NCI-H187 treated with DMSO at 0.1 percent for 48 hours (cell line): ENCODE measurements at regions not wholly inside any gene's neighbourhood (a gene's known extent, or its start where the extent isn't known, plus 50 kb on each side); places are given as distances from the start of the nearest gene placed in this dataset.
A peak's percentile ranks its signal among the peaks of the same experiment; 100 is the strongest.

Experiments used
- DNase-seq: peaks from one replicate; lab custom pipeline; 2025; lab: John Stamatoyannopoulos, UW

DNA sequence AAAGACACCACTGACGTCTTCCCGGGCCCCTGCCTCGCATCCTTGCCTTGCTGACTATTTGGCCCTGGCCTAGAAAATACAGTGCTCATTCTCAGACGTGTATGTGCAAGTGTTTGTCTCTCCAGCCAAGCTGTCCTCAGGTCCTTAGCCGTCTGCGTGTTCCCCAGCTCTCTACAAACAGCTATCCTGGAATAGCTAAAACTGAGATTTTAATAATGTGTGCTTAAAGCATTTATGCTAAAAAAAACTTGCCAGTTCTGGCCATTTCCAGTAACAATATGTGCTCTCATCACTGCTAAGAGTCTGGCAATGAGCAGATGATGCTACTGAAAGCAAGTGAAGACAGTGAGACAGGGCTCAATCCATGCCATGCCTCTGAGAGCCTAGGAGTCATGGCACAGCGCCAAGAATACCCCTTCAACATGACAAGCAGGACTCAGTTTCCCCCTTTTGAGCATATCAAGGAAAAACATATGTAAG lies 55.7 kb downstream of the IRF2BP2 start:
- no peak for DNase-seq

DNA sequence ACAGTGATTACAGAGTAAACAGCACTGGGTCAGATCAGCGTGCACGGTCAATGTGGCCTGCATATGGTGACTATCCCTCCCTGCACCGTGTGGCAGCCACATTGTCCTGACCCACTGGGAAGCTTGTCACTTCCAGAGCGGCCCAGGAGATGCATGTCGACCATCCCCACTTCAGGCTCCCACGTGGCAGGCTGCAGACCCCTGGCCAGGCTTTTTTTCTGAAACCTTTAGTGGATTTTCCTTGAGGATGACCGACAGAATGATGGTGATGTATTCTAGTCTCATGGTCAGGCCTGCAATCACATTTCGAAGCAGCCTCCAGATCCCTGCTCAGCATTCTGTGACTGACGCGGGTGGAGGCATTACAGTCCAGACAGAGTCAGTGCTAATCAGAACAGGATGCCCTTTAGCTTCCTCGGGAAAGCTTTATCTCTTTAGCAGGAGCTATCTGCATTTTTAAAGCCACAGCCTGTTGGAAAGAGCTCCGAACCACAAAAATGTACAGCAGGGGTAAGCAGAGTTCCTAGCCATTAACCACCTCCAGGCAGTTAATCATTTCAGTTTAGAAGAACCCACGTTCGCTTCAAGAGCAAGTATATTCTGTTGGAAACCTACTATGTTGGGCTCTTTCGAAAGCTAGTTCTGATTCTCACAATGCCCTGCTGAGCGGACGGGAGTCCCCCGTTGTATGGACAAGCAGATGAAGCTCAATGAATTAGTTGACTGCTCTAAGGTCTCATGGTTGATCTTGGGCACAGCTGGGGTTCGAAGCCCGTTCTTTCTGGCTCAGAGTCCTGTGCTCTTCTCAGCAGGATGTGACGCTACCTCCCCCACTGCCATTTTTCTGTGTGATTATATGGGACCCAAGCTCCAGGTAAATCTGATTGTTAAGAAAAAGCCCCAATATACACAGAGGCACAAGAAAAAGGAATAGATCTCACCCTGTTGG lies 56.5 kb downstream of the IRF2BP2 start:
- DNase-seq, result no peak

DNA sequence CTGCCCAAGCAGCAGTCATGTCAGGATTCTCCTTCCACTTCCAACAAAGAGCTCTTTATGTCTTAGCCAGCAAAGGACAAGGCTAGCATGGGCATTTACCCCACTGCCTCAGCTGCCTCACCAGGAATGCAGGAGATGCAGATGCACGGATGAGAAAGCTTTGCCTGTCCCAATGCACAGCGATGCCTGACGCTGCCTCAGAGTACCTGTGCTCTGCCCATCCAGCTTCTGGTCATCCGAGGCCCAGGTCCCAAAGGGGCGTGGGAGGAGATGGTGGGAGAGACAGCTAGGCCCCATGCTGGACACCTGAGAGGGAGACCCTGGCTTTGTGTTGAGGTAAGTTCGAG lies 59.0 kb downstream of the IRF2BP2 start:
- DNase-seq, result no peak

DNA sequence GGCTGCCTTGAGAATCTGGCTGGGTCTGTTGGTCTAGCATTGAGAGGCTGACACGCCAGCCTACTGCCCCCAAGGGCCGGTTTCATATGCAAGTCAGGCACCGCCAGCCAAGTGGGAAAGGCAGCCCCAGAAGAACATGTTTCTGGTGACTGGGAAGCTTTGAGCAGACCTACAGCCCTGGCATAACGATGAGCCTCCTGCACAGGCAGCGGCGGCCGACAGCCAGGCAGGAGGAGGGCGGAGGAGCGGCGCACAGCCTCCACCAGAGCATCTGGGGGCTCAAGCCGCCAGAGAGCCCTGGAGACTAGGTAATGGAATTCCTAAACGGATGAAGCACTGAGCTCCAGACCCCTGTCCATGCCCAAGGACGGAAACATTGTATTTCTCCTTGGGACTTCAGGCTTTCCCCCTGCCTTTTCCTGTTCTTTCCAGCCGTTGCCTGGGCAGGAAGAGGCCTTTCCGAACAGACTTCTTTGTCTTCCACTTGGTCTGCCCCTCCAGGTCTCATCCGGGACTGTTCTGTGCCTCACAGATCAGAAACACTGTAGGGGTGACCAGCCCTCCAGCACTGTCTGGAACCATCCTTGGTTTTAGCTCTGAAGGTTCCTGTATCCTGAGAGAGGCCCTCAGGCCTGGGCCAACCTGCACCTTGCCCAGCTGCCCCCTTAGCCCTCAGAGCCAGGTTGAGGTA lies 59.5 kb downstream of the IRF2BP2 start:
- DNase-seq, result no peak

DNA sequence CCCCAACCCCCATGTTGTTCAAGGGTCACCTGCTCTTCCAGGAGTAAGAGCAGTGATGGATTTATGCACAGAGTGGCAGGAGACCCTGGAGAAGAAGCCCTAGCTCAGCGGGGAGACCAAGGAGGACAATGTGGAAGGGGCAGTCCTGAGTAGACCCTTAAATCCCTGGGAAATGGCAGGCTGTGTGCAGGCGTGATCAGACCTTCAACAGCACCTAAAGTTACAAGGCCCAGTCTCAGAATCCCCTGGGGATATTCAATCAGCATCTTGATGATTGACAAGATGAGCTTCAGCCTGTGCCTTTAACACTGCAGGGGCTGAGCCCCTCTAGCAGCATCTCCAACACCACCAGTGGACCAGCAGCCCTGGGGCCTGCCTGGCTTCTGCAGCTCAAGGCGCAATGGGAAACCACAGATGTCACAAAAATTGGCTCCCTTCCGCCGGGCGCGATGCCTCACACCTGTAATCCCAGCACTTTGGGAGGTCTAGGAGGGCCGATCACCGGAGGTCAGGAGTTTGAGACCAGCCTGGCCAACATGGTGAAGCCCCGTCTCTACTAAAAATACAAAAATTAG lies 60.4 kb downstream of the IRF2BP2 start:
- DNase-seq, result no peak

DNA sequence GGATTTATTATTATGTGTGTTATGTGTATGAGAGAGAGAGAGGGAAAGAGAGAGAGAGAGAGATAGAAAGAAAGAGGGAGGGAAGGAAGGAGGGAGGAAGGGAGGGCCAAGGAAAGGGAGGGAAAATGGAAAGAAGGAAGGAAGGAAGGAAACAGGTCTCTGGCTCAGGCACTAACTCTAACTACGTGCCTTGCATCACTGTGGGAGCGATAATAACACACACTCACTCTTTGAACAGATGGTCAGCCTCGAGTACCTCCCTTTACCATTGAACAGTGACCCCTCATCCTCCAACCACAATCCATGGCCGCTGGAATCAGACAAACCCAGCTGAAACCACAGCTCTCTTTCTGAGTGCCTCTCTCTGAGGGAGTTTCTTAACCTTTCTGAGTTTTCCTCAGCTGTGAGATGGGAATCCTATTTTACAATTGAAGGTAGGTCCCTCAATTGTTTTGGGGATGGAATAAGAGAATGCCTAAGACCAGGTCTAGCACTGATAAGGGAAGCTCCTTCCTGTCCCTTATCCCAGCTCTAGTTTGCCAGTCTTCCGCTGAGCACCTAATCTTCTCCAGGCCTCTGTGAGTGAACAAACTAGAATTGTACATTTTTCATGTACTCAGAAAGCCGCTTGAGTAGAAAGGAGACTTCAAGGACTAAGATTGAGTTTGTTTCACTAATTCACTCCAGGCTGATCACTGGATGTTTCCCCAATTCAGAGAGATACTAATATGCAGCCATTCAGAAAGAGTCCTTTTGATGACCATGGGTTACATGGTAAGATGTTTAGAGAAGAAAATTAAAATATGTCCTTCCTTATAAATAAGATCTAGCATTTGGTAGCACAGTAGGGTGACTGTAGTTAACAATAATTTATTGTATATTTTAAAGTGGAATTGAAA lies 62.8 kb downstream of the IRF2BP2 start:
- no peak for DNase-seq

DNA sequence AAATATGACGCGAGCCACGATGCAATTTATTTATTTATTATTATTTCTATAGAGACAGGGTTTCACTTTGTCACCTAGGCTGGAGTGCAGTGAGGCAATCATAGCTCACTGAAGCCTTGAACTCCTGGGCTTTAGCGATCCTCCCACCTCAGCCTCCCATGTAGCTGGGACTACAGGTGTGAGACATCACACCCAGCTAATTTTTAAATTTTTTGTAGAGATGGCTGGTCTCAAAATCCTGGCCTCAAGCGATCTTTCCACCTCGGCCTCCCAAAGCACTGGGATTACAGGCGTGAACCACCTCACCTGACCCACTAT lies 63.6 kb downstream of the IRF2BP2 start:
- no peak for DNase-seq

DNA sequence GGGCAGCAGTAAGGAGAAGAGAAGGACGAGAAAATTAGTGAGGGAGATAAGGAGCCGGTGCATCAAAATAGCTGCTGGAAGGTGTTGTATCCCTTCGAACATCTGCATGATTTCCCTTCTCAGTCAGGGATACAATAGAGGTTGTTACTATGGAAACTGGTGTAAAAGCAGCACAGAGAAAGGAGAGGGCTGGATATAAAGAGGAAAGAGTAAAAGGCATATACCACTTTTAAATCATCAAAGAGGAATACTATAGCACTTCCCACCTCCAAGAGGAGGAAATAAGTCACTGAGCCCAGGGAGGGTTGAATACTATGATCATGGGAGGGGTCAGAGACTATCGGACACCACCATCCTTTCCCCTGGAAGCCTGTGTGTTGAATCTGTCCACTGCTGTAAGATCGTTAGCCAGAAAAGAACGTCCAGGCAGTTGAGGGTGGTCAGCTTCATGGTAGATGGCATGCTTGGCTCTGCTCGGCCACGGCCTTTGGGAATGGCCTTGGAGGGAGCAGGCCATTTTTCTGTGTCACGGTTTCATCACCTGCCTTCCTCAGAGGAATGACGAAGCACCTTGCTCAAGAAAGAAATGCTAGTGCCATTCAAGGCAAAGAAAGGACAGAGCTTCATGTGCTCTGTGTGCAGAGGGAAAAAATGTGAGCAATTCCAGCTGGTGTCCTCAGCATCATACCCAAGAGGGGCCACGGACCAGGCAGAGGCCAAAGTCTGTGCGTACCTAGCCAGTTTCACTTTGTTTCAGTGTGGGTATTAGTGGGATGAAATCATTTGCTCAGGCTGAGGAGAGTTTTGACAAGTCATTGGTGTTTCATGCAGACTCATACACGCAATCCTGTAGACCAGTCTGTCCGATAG lies 64.2 kb downstream of the IRF2BP2 start:
- no peak for DNase-seq

DNA sequence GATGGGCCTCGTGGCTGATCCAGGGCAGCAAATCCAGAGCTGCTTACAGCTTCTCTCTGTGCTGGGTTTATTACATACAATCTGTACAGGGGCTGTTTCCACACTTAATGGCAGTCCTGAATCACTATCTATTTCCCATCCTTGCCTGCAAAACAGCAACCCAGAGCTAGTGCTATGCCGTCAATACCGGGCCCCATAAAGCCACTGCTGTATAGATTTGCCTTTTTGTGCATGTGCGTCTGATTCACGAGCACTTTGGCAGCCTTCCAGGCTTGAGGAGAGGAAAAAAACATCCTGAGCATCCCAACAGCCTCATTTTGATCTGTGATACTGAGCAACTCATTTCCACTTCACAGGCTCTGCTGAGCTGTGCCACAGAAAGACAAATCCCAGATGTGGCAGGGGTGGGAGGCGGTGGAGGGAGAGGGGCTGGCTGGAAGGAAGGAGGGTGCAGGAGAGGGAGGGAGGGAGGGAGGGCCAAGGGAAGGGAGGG lies 65.2 kb upstream of the TARBP1 start:
- peak; percentile 44 for DNase-seq

DNA sequence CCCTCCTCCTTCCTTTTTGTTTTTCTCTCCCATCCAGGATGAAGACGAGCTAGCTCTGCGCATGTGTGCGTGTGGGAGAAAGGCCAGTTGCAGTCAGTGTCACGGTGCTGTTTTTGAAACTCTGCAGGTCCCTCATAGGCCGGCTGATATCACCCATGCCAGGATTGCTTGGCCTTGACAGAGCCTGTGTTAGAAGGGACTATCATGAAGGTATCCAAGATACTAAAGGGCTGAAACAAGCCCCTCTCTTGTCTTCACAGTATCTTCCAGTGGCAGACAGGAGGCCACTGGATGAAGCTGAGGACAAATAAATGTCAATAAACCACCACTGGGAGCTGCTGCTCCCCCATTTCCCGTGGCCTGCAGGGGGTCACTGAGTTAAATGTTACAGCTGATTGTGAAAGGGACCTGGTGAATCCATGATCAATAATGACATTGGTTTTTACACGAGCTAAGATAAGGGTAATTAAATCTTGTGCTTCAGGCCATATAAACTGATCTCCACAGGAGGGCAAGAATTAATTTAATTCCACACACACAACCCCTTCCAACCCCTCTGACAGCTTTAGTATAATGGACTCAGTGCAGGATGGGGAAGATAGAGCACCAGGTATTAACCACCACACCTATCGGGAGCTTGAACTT lies 64.6 kb upstream of the TARBP1 start:
- no peak for DNase-seq

DNA sequence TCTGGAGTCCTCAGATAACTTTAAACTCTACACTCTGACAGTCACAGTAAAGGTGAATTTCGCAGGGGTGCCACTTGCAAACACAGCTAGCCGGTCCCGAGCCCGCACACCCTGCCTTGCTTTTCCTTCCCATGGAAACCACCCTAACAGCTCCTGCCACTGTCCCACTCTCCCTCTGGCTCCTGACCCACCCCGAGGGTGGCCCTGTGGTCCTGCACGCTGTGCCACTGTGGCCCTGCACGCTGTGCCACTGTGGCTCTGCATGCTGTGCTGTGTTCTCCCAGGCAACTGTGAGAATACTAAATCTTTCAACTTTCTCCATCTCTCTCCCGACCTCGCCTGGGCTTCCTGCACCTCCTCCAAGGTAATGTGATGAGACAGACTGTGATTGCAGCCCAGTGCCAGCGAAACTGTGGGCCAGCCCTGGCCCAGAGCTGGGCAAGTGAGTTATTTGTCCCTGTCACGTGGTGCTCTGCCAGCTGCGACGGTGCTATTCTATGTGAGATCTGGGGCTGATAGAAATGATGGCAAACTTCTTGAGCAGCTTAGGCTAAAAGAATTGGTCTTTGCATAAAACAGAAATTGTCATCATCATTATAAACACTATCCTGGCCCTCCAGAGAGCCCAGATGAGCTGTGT lies 63.4 kb upstream of the TARBP1 start:
- DNase-seq, result no peak

DNA sequence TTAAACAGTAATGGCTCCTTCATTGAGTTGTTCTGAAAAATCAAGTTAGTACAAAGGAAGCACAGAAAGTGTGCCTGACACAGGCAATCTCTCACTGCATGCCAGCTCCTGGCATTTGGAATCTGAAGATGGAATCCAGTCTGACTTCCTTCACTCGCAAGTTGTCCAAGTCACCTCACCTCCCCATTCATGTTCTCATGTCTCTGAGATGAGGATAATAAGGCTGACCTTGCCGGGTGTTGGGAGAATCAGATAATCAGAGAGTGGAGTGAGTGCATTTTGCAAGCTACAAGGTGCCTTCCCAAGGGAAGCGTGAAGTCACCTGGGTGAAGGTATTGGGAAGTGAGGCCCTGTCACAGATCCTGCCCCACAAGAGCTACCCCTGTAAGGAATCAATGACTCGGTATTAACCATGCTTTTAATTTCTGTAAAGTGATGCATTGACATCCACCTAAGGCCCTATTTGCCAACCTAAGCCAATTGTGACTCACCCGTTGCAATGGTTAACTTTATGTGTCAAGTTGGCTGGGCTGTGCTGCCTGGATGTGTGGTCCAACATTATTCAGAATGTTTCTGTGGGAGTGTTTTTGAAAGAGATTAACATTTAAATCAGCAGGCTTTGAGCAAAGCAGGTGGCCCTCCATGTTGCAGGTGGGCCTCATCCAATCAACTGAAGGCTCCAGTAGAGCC lies 62.5 kb upstream of the TARBP1 start:
- no peak for DNase-seq

DNA sequence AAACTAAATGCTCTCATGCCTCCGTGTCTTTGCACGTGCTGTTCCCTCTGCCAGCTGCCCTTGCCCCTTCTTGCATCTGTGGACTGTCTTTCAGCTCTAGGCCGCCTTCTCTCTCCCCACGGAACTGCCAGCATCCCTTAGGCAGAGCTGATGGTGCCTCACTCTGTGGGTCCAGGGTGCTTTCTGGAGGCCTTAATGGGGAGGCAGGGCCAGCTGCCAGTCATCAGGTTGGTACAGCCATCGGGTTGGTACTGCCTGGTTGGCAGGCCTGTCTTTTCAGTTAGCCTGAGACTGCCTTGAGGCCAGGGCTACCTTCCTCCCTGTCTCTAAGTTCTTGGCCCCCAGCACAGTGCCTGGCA lies 61.4 kb upstream of the TARBP1 start:
- no peak for DNase-seq

DNA sequence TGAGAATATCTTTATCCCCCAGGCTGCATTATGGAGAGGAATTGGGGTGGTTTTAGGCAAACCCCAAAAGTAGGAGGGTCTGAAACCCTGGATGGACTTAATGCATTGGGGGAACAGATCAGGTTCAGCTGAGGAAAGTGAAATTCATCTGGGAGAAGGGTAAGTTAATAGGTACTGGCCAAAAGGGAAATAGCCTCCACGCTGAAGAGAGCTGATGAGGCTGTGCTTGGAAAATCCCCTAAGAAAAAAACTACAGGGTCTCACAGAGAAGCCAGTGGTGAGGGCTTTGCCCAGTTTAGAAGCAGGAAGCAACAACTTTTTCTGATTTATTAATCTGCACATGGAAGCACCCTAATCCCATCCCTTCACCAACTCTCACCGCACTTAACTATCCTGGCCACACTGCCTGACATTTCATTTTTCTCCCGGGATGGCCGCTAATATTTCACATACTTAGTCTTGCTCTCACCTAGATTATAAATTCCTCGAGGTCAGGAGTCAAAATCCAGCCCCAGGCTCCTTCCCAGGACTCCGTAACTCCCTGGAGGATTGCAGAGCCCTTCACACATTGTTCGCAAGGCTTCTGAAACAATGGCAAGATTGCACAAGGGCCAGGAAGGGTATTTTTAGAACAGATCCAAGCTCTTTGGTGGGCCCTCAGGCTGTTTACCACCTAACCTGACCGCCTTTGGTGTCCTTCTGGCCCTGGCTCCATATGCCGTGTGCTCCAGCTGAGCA lies 60.9 kb upstream of the TARBP1 start:
- DNase-seq, result no peak

DNA sequence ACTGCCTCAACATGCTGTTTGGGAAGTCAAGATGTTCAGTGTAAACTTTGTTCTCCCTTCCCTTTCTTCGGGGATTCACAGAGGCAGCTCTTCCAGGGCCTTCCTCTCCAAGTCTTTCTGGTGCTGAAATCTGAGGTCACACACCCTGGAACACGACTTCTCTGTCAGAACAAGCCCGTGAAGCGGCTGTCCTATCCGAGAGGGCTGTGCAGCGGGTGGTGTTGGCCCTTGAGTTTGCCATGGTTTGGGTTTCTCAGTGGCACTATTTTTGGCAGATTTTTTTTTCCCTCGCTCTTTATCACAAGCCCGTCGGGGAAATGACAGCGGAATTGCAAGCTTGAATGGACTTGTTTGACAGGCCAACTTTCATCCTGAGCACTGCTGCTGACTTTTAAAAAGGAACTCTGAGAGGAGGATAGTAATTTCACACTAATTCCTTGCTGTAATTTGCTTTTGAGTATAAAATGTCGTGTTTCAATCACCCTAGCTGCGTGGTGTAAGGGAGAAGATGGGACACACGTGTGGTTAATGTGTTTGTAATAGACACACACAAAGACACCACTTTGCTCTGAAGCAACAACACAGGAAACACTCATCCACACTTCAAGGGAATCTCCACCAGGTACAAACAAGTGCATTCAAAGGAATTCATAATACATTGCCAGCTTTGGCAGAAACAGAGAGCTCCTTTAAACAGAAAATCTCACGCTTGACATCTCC lies 60.1 kb upstream of the TARBP1 start:
- no peak for DNase-seq

DNA sequence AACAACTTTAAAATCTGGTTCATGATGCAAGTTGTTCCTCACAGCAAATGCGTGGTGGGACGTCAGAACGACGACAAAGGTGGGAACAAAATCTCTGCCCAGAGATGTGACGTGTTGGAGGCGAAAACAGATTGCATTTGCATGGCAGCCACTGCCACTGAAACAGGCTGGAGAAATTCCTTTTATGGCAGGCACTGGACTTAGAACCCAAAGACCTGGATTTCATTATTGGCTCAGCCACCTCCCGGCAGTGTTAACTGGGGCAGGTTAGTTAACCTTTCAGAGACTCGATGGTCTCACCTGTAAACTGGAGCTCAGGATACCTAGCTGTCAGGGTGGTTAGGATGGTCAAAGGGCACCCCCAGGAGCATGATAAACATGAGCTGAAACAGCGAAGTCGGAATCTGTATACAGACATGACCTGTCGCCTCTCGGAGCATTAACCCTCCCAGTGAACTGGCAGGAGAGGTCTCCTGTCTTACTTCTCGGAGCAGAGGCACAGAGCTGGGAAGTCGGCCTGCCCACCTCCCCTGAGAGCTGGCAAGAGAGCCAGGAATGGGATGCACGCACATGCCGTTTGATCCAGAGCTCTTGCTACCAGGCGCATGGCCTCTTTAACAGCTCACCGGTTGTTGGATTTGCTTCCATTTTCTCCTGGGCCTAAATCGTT lies 59.2 kb upstream of the TARBP1 start:
- no peak for DNase-seq

DNA sequence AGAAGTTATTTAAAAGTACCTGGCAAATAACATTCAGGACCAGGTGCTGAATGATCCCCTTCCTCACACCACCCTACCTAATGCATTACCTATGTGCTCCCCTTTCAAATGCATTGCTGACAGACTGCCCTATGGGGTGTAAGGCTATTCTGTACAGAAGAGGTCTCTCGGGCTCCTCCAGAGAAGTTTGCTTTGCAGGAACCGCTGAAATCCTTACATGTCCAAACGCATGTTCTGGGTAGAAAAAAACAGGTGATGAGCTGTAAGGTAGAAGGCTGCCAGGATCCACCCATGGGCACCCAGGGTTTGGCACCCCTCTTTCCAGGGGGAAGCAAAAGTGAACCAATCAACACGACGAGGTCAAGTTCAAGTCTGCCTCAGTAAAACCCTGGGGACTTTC lies 58.3 kb upstream of the TARBP1 start:
- DNase-seq, result no peak

DNA sequence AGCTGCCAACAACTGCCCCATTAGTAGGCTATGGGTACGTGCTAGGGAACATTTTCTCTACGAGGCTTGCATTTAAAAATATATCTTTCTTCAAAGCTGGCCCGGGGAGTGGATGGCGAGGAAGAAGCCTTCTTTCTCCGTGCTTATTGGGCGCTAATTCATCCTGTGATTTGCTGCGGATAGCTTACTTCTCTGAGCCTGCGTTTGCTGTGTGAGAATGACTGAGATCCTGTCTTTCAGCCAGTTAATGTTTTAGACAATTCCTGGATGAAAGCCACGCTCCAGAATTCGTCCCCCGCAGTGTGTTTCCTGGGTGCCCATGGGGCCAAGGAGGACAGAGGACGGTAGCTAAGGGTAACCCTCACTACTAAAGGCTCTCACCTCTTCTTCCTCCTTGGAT lies 57.8 kb upstream of the TARBP1 start:
- no peak for DNase-seq
